ENCODE measurements at regions not wholly inside any gene's neighbourhood (a gene's known extent, or its start where the extent isn't known, plus 50 kb on each side); places are given as distances from the start of the nearest gene placed in this dataset.
A peak's percentile ranks its signal among the peaks of the same experiment; 100 is the strongest.
"Not testable (repeated sequence)": the region's sequence is repeated elsewhere in the genome, so short reads cannot be mapped to it uniquely, and the experiment has no call there.

- not testable (repeated sequence) for DNase-seq
Measured at GRCh38 chr3:194888062-194888461, 202.4 kb downstream of the FAM43A start.

- no peak for DNase-seq
Measured at GRCh38 chr3:194888916-194889315, 203.2 kb downstream of the FAM43A start.

GRCh38 chr3:194890091-194890490, 204.4 kb downstream of the FAM43A start:
- no peak for DNase-seq

- no peak for DNase-seq
Measured at GRCh38 chr3:194893121-194893987, 207.7 kb downstream of the FAM43A start.

- DNase-seq: no peak
Measured at GRCh38 chr3:194894538-194894937, 208.9 kb downstream of the FAM43A start.

- DNase-seq: no peak
Measured at GRCh38 chr3:194900854-194901522, 215.3 kb downstream of the FAM43A start.

GRCh38 chr3:194903447-194903846, 217.8 kb downstream of the FAM43A start:
- not testable (repeated sequence) for DNase-seq

GRCh38 chr3:194904999-194905398, 219.3 kb downstream of the FAM43A start:
- DNase-seq: not testable (repeated sequence)

GRCh38 chr3:194905696-194906095, 220.0 kb downstream of the FAM43A start:
- DNase-seq: no peak

GRCh38 chr3:194906229-194906629, 220.5 kb downstream of the FAM43A start:
- DNase-seq: no peak

GRCh38 chr3:194906970-194907629, 221.4 kb downstream of the FAM43A start:
- DNase-seq: no peak

GRCh38 chr3:194907811-194908210, 222.1 kb downstream of the FAM43A start:
- DNase-seq: no peak

GRCh38 chr3:194908496-194908895, 222.8 kb downstream of the FAM43A start:
- no peak for DNase-seq

- no peak for DNase-seq
Measured at GRCh38 chr3:194908972-194909371, 223.3 kb downstream of the FAM43A start.

- no peak for DNase-seq
Measured at GRCh38 chr3:194910414-194910984, 224.8 kb downstream of the FAM43A start.

GRCh38 chr3:194913316-194913715, 227.6 kb downstream of the FAM43A start:
- DNase-seq: no peak

GRCh38 chr3:194924889-194925288, 239.2 kb downstream of the FAM43A start:
- not testable (repeated sequence) for DNase-seq

GRCh38 chr3:194925614-194926013, 239.9 kb downstream of the FAM43A start:
- DNase-seq: no peak

- DNase-seq: no peak
Measured at GRCh38 chr3:194928227-194928626, 242.5 kb downstream of the FAM43A start.

GRCh38 chr3:194928831-194929577, 243.3 kb downstream of the FAM43A start:
- peak in 1 of 2 donors; percentile 4 for DNase-seq

- no peak for DNase-seq
Measured at GRCh38 chr3:194929578-194929960, 243.9 kb downstream of the FAM43A start.

Data from hippocampal formation (tissue), 2 donors.